ENCODE measurements at regions not wholly inside any gene's neighbourhood (a gene's known extent, or its start where the extent isn't known, plus 50 kb on each side); places are given as distances from the start of the nearest gene placed in this dataset.

GRCh38 chr4:112847045-112847444, 202.4 kb upstream of the ANK2 start:
- DNase-seq (ENCODE audit: low read depth in 2 of 2): no peak

GRCh38 chr4:112847781-112848180, 201.7 kb upstream of the ANK2 start:
- no peak for DNase-seq (ENCODE audit: low read depth in 2 of 2)

- no peak for DNase-seq (ENCODE audit: low read depth in 2 of 2)
These were observed 200.5 kb upstream of the ANK2 start for GRCh38 chr4:112848911-112849310.

DNA sequence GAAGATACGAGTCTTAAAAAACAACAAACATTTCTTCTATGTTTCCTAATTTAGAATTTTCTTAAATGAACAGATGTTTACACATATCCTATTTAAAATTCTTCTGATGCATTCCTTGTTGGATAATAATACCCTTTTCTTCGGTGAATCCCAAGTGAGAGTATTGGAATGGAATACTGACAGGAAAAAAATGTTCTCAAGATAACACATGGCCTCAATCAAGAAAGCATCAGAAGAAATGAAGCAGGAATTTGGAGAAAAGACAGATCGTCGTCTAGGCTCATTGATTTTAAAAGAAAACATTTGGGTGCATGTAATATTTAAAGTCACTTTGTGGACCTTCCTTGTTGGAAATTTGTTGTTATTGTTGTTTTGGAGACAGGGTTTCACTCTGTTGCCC, 196.9 kb upstream of the ANK2 start:
- DNase-seq (ENCODE audit: low read depth in 2 of 2): peak; percentile 20 to 23

GRCh38 chr4:112853662-112854256, 195.7 kb upstream of the ANK2 start:
- no peak for DNase-seq (ENCODE audit: low read depth in 2 of 2)

DNA sequence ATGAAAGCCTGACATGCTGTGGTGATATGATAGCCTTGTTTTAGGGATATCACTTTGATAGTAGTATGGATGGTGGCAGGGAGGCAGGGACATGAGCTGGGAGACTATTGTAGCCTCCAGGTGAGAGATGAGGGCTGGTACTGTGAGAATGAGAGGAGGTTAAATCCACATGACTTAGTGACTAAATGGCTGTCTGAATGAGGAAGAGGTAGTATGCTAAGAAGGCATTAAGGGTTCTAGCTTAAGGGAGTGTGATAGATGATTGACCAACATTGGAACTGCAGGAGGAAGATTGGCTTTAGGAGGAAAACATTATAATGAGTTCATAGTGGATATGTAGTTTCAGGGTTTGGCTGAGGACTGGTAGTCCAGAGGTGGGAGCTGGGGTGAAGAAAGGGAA, 195.0 kb upstream of the ANK2 start:
- no peak for DNase-seq (ENCODE audit: low read depth in 2 of 2)

GRCh38 chr4:112855058-112855457, 194.4 kb upstream of the ANK2 start:
- no peak for DNase-seq (ENCODE audit: low read depth in 2 of 2)

DNA sequence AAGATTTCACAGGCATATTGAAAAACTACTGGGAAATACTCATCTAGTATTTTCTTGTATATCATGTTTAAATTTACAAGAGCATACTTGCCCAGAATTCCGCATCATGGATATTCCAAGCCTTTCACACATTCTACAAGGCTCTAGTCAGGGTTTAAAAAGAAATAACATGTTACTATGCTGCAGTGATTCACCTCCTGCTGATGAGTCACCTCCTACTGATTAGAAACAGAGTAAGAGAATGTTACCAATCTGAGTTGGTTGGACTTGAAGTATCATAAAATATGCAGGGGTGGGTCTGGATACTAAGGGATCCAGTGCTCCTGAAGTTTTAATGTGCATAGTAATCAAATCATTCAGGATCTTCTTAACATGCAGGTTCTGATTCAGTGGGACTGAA, 192.0 kb upstream of the ANK2 start:
- DNase-seq (ENCODE audit: low read depth in 2 of 2): peak; percentile 87 to 88

DNA sequence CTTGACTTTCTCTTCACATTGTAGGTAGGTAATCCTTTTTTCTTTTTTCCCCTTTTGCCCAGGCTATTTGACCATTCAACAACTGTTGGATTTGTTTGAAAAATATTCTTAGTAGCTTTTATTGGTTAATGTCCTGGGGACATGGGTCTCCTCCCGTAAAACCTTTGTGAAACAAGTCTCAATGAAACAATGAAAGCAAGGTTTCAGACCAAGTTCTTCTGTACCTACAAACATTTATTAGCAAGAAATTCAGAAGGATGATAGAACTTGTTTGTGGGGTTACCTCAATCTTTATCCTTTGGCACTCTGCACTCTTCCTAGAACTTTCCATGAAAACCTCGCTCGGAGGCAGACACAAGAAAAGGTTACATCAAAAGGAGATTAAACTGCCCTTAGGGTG, 190.7 kb upstream of the ANK2 start:
- DNase-seq (ENCODE audit: low read depth in 2 of 2): no peak

DNA sequence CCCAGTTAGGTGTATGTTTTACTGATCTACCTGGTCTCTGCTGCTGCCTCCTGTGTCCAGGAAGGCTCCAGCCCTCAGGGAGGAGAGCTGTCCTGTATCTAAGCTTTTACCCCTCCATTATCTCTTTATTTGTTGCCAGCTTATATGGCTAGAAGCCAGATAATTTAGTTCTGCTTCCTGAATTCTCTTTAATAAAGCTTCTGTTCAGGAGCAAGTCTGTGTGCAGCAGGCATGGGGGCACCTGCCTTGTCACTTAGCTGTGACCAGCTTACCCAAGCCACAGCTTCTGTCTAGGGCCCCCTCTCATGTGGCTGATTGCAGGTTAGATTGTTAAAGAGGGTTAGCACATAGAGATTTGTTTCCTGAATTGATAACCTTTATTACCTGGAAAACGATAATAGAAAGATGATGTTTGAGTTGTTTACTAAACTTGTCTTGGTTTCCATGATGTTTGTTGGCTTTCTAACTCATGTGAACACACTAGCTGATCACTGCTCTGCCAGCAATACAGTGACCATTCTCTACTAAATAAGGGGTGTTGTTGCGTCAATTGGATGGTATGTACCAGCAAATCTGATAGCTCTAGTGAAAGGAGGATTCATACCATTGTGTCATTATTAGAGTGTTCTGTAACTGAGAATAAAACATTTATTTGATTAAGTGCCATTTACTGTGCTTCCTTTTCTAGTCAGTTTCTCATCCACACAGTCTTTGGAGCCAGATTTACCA, 189.8 kb upstream of the ANK2 start:
- DNase-seq (ENCODE audit: low read depth in 2 of 2): no peak

GRCh38 chr4:112860830-112861690, 188.4 kb upstream of the ANK2 start:
- no peak for DNase-seq (ENCODE audit: low read depth in 2 of 2)

DNA sequence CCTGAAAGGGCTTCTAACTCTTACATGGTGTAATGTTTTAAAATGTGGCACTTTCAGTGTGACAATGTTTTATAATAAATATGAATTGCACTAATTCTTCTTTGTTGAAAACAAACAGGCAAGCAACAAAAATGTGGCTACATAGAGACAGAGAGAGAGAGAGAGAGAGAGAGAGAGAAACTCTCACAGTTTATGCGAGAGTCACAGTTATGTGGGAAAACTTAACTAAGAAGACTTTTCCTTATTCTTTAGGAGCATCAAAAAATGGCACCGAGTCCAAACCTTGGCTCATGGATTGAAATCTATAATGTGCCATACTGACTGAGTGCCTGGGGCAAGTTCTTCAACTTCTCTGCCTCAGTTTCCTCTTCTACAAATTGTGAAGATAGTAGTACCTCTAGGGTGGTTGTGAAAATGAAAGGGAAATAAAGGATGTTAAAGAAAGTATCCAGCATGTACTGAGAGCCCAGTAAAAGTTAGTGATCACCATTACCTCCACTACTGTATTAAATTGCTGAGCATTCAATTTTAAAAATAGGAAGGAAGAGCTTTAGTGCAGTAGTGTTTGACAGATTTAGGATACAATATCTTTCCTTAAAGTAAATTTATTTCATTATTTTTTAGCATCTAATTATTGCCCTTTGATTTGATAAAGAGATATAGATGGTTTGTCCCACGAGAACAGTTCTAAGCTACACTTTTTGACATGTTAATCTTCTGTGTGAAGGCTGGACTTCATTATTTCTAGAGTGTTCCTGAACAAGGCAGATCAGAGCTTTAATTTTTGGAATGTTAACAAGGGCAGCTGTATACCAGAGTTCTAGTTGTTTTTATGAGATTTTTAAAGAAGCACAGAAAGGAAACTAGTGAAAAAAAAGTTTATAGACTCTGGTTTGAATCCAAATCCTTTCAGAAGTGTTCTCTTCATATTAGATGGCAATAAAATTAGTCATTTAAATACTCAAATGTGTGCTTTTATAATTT, 187.5 kb upstream of the ANK2 start:
- no peak for DNase-seq (ENCODE audit: low read depth in 2 of 2)

- DNase-seq (ENCODE audit: low read depth in 2 of 2): no peak
These were observed 184.0 kb upstream of the ANK2 start for GRCh38 chr4:112865443-112865842.

GRCh38 chr4:112876316-112876715, 173.1 kb upstream of the ANK2 start:
- no peak for DNase-seq (ENCODE audit: low read depth in 2 of 2)

- no peak for DNase-seq (ENCODE audit: low read depth in 2 of 2)
These were observed 167.6 kb upstream of the ANK2 start for GRCh38 chr4:112881842-112882241.

DNA sequence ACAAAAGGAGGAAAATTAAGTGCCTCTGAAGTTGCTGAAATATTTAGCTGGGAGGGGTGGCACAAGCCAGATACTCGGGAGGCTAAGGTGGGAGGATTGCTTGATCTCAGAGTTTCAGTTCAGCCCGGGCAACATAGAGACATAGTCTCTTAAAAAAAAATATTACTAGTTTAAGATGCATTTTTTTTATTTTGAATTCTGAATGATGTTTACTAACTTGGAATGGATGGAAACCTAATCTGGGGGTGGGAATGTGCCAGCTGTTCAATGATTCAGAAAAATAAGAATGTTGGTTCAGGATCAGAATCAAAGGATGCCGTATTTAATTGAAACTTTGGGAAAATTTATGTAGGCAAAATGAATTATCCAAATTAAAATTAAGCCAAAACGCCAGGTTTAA, 167.2 kb upstream of the ANK2 start:
- no peak for DNase-seq (ENCODE audit: low read depth in 2 of 2)

DNA sequence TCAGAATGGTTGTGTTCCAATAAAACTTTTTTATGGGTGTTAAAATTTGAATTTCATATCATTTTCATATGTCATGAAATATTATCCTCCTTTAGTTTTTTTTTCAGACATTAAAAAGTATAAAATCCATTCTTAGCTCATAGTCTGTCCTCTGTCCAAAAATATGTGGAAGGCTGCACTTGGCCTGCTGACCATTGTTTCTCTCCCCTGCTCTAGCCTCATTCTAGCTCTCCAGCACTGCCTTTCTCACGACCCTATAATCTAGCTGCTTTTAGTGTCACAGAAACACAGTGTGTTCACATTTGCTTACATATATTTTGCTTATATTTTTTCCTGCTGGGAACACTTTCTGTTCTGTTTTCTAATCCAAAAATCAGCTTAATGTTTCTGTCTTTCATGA, 165.0 kb upstream of the ANK2 start:
- DNase-seq (ENCODE audit: low read depth in 2 of 2): no peak

DNA sequence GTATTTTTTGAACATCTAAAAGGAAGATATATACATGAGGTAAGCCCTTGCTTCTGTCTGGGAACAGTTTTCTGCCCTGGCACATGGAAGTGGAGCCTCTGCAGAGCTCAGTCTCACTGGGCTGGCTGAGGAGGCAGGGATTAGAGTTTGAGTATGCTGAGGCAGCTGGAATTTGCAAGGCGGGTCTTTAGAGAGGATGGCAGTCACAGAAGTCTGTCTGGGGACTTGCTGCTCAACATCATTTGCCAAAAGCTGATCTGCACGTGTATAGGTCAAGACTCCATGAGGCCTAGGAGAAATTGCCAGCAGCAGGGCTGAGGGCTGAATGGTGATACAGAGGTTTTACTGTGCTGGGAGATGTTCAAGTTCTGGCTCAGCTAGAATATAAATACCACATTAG, 163.6 kb upstream of the ANK2 start:
- DNase-seq (ENCODE audit: low read depth in 2 of 2): no peak

DNA sequence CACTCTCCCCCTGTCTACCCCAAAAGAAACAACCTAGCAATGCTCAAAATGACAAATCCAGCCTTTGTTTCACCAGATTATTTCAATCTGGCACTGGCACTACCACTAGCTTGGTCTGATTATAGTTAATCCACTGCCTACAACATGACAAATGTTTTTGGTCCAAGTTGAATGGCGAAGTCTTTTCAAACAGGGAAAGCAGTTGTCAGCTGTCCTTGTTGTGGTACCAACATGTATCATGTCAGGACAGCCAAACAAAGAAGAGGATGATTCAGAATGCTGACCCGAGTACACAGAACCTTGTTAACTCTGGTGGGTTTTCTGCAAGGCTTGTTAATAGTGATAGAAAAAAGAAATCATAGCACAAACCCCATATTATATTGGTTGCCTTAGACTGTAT, 160.8 kb upstream of the ANK2 start:
- DNase-seq (ENCODE audit: low read depth in 2 of 2): no peak

DNA sequence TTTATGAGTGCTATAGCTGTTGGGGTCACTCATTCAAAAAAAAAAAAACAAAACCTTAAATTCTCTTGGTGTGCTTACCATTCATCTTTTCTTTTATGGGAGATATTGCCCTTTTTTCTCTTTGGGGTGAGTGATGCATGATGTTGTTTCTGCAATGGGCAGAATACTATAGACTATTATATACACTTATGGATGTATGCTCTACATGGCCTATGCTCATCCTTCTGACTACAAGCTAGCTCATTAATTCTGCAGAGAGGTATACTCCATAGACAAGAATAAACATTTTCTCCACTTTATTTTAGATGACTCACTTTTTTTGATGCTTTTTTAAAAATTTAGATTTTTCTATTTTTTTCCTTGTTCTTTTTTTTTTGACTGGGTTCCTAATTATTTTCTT, 160.3 kb upstream of the ANK2 start:
- DNase-seq (ENCODE audit: low read depth in 2 of 2): no peak

GRCh38 chr4:112889619-112890527, 159.6 kb upstream of the ANK2 start:
- peak; percentile 84 to 86 for DNase-seq (ENCODE audit: low read depth in 2 of 2)
